Gastroesophageal sphincter (tissue), 4 donors: ENCODE measurements at regions not wholly inside any gene's neighbourhood (a gene's known extent, or its start where the extent isn't known, plus 50 kb on each side); places are given as distances from the start of the nearest gene placed in this dataset.

Source experiments
- ATAC-seq: fragments of 150-250 bp; one replicate; pipeline ENCODE4 v1.9.1; 2016; ENCODE audit warnings: mild to moderate bottlenecking, moderate library complexity
- H3K27ac ChIP-seq, 4 donors: fragments of 200-600 bp; sonication (generic) in 3 of 4; 1 replicate in 3 of 4; 2 replicates in 1 of 4; pipeline ENCODE4 v1.5.1; 2016 to 2019
- H3K27me3 ChIP-seq: fragments of 200-600 bp; sonication (generic); one replicate; pipeline ENCODE4 v1.5.1; 2019
- H3K36me3 ChIP-seq, 2 donors: fragments of 200-600 bp; sonication (generic); one replicate each; pipeline ENCODE4 v1.5.1; 2019; ENCODE audit warnings: control low read depth in 1 of 2
- H3K4me1 ChIP-seq, 3 donors: fragments of 200-600 bp; sonication (generic); 1 replicate in 2 of 3; 2 replicates in 1 of 3; pipeline ENCODE4 v1.5.1; 2016 to 2019; ENCODE audit warnings: control low read depth in 2 of 3
- H3K4me3 ChIP-seq, 2 donors: fragments of 200-600 bp; sonication (generic); one replicate each; pipeline ENCODE4 v1.5.1; 2019; ENCODE audit warnings: mild to moderate bottlenecking in 1 of 2, moderate library complexity in 1 of 2
- H3K9me3 ChIP-seq, 3 donors: fragments of 200-600 bp; sonication (generic); one replicate each; pipeline ENCODE4 v1.5.1; 2017 to 2019; ENCODE audit warnings: control low read depth in 2 of 3
- EP300 ChIP-seq: sonication (generic); formaldehyde crosslinking; IDR thresholded peaks from one replicate; pipeline ENCODE4 v1.6.1; 2017; ENCODE audit warnings: antibody characterized with exemption, mild to moderate bottlenecking
- POLR2A ChIP-seq, 2 donors: fragments of 450-650 bp; IDR thresholded peaks; one replicate each; pipeline ENCODE4 v1.6.1; 2017; ENCODE audit warnings: antibody characterized with exemption in 2 of 2, mild to moderate bottlenecking in 2 of 2, moderate library complexity in 1 of 2
- POLR2AphosphoS5 ChIP-seq: sonication (generic); formaldehyde crosslinking; IDR thresholded peaks from one replicate; pipeline ENCODE4 v1.6.1; 2017; ENCODE audit warnings: antibody characterized with exemption
- WGBS, 2 donors: methylation state at CpG; one replicate each; pipeline ENCODE4 v1.1.5; 2018; ENCODE audit warnings: low coverage in 1 of 2; 5-methylcytosine and 5-hydroxymethylcytosine counted together
- TF ChIP-seq, protein P1 (sequence below), 4 experiments: fragments of 200-600 bp in 2 of 4; fragments of 450-650 bp in 2 of 4; sonication (generic) in 1 of 4; IDR thresholded peaks; one replicate each; pipeline ENCODE4 v1.5.1; 2017 to 2019; ENCODE audit warnings: antibody characterized with exemption in 4 of 4, mild to moderate bottlenecking in 2 of 4, moderate library complexity in 2 of 4

- peak overlapping the region; percentile 42 to 62 for H3K4me3 ChIP-seq
- H3K36me3 ChIP-seq, result no peaks in the 10 kb centered on the region
- H3K27ac ChIP-seq, result peak overlapping the region in 2 of 4 donors; percentile 45 to 63
- peaks cover 40% of the 10 kb centered on the region for H3K27me3 ChIP-seq
- H3K9me3 ChIP-seq, result no peaks in the 10 kb centered on the region
- ATAC-seq, result peak; percentile 91
- WGBS, 2 donors, result 0 to 1% methylated on average over 14 to 25 of the region's 64 CpGs
- no peak for TF ChIP-seq POLR2A (IDR thresholded peaks at IDR 0.05)
- TF ChIP-seq, protein P1, sequence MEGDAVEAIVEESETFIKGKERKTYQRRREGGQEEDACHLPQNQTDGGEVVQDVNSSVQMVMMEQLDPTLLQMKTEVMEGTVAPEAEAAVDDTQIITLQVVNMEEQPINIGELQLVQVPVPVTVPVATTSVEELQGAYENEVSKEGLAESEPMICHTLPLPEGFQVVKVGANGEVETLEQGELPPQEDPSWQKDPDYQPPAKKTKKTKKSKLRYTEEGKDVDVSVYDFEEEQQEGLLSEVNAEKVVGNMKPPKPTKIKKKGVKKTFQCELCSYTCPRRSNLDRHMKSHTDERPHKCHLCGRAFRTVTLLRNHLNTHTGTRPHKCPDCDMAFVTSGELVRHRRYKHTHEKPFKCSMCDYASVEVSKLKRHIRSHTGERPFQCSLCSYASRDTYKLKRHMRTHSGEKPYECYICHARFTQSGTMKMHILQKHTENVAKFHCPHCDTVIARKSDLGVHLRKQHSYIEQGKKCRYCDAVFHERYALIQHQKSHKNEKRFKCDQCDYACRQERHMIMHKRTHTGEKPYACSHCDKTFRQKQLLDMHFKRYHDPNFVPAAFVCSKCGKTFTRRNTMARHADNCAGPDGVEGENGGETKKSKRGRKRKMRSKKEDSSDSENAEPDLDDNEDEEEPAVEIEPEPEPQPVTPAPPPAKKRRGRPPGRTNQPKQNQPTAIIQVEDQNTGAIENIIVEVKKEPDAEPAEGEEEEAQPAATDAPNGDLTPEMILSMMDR (IDR thresholded peaks at IDR 0.05), result peak in 3 of 4 experiments; percentile 11 to 54 (median 31)
- peaks cover 0 to 23% (median 0%) of the 10 kb centered on the region in 3 donors for H3K4me1 ChIP-seq
These were observed 259.5 kb upstream of the E2F7 start for GRCh38 chr12:77324763-77325468.

GRCh38 chr12:77324416-77324762 is 259.0 kb upstream of the E2F7 start:
- Histone ChIP-seq H3K9me3 (no peaks in the 10 kb centered on the region), H3K27me3 (peaks cover 40% of the 10 kb centered on the region), H3K36me3 (no peaks in the 10 kb centered on the region), H3K4me3 (peak overlapping the region; percentile 42 to 62), H3K27ac (peak overlapping the region in 2 of 4 donors; percentile 45 to 63), H3K4me1 (peaks cover 0 to 23% (median 0%) of the 10 kb centered on the region in 3 donors)
- no peak for ATAC-seq
- whole genome bisulfite sequencing, 2 donors, result 0% methylated on average over 5 to 10 of the region's 15 CpGs
- TF ChIP-seq EP300, result no peak
- TF ChIP-seq POLR2A (IDR thresholded peaks at IDR 0.05), result no peak
- TF ChIP-seq POLR2AphosphoS5, result no peak
- TF ChIP-seq, protein P1 (IDR thresholded peaks at IDR 0.05), result no peak

GRCh38 chr12:77323788-77324415 is 258.5 kb upstream of the E2F7 start:
- H3K36me3 ChIP-seq, result no peaks in the 10 kb centered on the region
- ATAC-seq, result no peak
- no peaks in the 10 kb centered on the region for H3K9me3 ChIP-seq
- H3K4me3 ChIP-seq, result peak overlapping the region in 1 of 2 donors; percentile 62
- 69 to 76% methylated on average over 4 to 5 of the region's 6 CpGs for WGBS, 2 donors
- no peak for TF ChIP-seq POLR2A (IDR thresholded peaks at IDR 0.05)
- no peak for TF ChIP-seq EP300
- TF ChIP-seq, protein P1 (IDR thresholded peaks at IDR 0.05), result no peak
- no peak for TF ChIP-seq POLR2AphosphoS5
- H3K4me1 ChIP-seq, result peaks cover 0 to 23% (median 0%) of the 10 kb centered on the region in 3 donors
- peaks cover 40% of the 10 kb centered on the region for H3K27me3 ChIP-seq
- peak overlapping the region in 1 of 4 donors; percentile 63 for H3K27ac ChIP-seq

DNA sequence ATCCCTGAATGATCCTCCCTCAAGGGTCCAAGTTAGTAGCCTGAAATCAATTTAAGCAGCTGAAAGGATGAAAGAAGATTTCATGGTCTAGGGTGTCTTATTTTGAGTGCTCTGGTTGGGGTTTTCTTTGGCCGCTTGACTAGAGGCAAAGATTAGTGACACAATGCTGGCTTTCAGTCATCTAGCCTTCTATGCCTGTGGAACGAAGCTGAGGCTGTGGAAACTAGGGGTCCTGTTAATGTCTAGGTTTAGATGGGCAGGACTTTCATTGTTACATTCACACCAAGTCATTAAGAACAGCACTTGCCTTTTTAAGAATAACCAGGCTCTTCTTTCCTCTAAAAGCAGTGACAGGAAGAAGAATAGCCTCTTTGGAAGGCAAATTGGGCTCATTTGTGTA is 253.8 kb upstream of the E2F7 start:
- Histone ChIP-seq H3K9me3 (no peaks in the 10 kb centered on the region), H3K4me1 (peaks cover 0 to 6% (median 0%) of the 10 kb centered on the region in 3 donors), H3K36me3 (no peaks in the 10 kb centered on the region), H3K27ac (no peak overlapping the region), H3K4me3 (no peak overlapping the region), H3K27me3 (peaks cover 25% of the 10 kb centered on the region)
- WGBS, 2 donors, result 67 to 80% methylated on average over 1 to 2 of the region's 2 CpGs
- no peak for ATAC-seq
- TF ChIP-seq POLR2AphosphoS5 (no peak), EP300 (no peak), POLR2A (IDR thresholded peaks at IDR 0.05) (no peak)
- TF ChIP-seq, protein P1 (IDR thresholded peaks at IDR 0.05), result no peak

- Histone ChIP-seq H3K27ac (no peak overlapping the region), H3K9me3 (no peaks in the 10 kb centered on the region), H3K36me3 (no peaks in the 10 kb centered on the region), H3K4me3 (no peak overlapping the region), H3K4me1 (no peaks in the 10 kb centered on the region), H3K27me3 (no peaks in the 10 kb centered on the region)
- TF ChIP-seq, protein P1 (IDR thresholded peaks at IDR 0.05), result no peak
- TF ChIP-seq EP300 (no peak), POLR2A (IDR thresholded peaks at IDR 0.05) (no peak), POLR2AphosphoS5 (no peak)
- WGBS, 2 donors, result 100% methylated on average over 2 to 3 of the region's 3 CpGs
- ATAC-seq, result no peak
These were observed 250.0 kb upstream of the E2F7 start for GRCh38 chr12:77315407-77315806.
